ENCODE measurements at regions not wholly inside any gene's neighbourhood (a gene's known extent, or its start where the extent isn't known, plus 50 kb on each side); places are given as distances from the start of the nearest gene placed in this dataset.

DNA sequence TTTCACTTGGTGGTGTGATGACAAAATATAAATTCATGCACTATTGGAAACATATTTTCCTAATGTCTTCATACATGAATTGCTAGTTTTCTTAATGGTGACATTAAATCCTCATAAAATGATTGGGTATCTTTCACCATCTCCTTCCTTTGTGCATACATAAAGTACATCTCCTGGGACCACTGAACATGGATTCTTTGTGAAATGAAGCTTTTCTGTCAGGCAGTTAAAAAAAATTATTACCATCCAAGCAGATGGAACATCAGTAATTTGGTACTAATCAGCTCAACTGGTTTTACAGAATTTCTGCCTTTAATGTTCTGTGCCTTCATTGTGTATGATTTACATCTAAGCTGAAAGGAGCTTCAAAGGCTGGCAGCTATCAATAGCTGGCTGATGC, 891.7 kb upstream of the SLC10A2 start:
- H3K27ac ChIP-seq (ENCODE audit: insufficient read depth, low read length), result no peak overlapping the region
- H3K9ac ChIP-seq (ENCODE audit: low read depth, low read length), result no peak overlapping the region
- POLR2A ChIA-PET (ENCODE audit: unreplicated experiment), result no interaction called here
- no peak for DNase-seq
- no peak overlapping the region for H4K8ac ChIP-seq (ENCODE audit: low read depth in 2 of 2, low read length in 2 of 2)
- H2BK5ac ChIP-seq (ENCODE audit: low read depth, low read length, poor library complexity, severe bottlenecking), result no peak overlapping the region
- intact Hi-C loops (cut with micrococcal nuclease) (no loop called here), dilution Hi-C loops (cut with HindIII; ENCODE audit: low sequenced_read_pairs, unreplicated experiment) (no loop called here), in situ Hi-C loops (cut with MboI; ENCODE audit: low sequenced_read_pairs) (no loop called here)
- no peak overlapping the region for H2AK5ac ChIP-seq (ENCODE audit: low read depth, low read length)
- H2AK9ac ChIP-seq (replicated peaks; ENCODE audit: low read depth, low read length, poor library complexity), result no peak overlapping the region
- H4K91ac ChIP-seq (ENCODE audit: insufficient read depth, low read depth, low read length), result no peak overlapping the region
- no peaks in the 10 kb centered on the region for H3K36me3 ChIP-seq (ENCODE audit: control insufficient read depth, insufficient read depth, low read length)
- H2BK15ac ChIP-seq (ENCODE audit: low read depth, low read length), result no peak overlapping the region
- no peaks in the 10 kb centered on the region for H4K20me1 ChIP-seq (ENCODE audit: insufficient read depth, low read length)
- no peaks in the 10 kb centered on the region for H3K4me1 ChIP-seq (ENCODE audit: control insufficient read depth, insufficient read depth, low read length)
- ATAC-seq (ENCODE audit: low read depth), result no peak
- no peaks in the 10 kb centered on the region for H3K9me1 ChIP-seq (ENCODE audit: insufficient read depth, low read length)
- peaks cover 2% of the 10 kb centered on the region; the same call in 1 of the 2 replicates for H3K9me3 ChIP-seq (ENCODE audit: control insufficient read depth, insufficient read depth, low read length)
- no peak overlapping the region for H3K56ac ChIP-seq (ENCODE audit: extremely low read depth, insufficient read depth, low read length)
- H4K5ac ChIP-seq (ENCODE audit: low read depth, low read length), result no peak overlapping the region
- TF ChIP-seq SMC3 (IDR thresholded peaks at IDR 0.05; ENCODE audit: low read depth, low read length) (no peak), MAFK (IDR thresholded peaks at IDR 0.05; ENCODE audit: low read depth, low read length) (no peak), CEBPB (IDR thresholded peaks at IDR 0.05; ENCODE audit: low read depth, low read length) (no peak), MXI1 (IDR thresholded peaks at IDR 0.05; ENCODE audit: borderline replicate concordance, low read depth, low read length) (no peak), RAD21 (IDR thresholded peaks at IDR 0.05; ENCODE audit: low read length) (no peak), BHLHE40 (IDR thresholded peaks at IDR 0.05; ENCODE audit: low read depth, low read length) (no peak), CHD1 (IDR thresholded peaks at IDR 0.05; ENCODE audit: low read depth, low read length) (no peak), RCOR1 (IDR thresholded peaks at IDR 0.05; ENCODE audit: insufficient replicate concordance, low read length) (no peak), POLR2A (IDR thresholded peaks at IDR 0.05; ENCODE audit: low read depth, low read length) (no peak), RFX5 (IDR thresholded peaks at IDR 0.05; ENCODE audit: low read depth, low read length) (no peak), MAZ (IDR thresholded peaks at IDR 0.05; ENCODE audit: borderline replicate concordance, low read depth, low read length) (no peak), FOS (IDR thresholded peaks at IDR 0.05; ENCODE audit: low read depth, low read length) (no peak), NFE2L2 (IDR thresholded peaks at IDR 0.05; ENCODE audit: low read depth, low read length) (no peak)
- TF ChIP-seq, protein P1, sequence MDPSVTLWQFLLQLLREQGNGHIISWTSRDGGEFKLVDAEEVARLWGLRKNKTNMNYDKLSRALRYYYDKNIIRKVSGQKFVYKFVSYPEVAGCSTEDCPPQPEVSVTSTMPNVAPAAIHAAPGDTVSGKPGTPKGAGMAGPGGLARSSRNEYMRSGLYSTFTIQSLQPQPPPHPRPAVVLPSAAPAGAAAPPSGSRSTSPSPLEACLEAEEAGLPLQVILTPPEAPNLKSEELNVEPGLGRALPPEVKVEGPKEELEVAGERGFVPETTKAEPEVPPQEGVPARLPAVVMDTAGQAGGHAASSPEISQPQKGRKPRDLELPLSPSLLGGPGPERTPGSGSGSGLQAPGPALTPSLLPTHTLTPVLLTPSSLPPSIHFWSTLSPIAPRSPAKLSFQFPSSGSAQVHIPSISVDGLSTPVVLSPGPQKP (IDR thresholded peaks at IDR 0.05; ENCODE audit: borderline replicate concordance, low read depth, low read length), result no peak
- TF ChIP-seq, protein P2, sequence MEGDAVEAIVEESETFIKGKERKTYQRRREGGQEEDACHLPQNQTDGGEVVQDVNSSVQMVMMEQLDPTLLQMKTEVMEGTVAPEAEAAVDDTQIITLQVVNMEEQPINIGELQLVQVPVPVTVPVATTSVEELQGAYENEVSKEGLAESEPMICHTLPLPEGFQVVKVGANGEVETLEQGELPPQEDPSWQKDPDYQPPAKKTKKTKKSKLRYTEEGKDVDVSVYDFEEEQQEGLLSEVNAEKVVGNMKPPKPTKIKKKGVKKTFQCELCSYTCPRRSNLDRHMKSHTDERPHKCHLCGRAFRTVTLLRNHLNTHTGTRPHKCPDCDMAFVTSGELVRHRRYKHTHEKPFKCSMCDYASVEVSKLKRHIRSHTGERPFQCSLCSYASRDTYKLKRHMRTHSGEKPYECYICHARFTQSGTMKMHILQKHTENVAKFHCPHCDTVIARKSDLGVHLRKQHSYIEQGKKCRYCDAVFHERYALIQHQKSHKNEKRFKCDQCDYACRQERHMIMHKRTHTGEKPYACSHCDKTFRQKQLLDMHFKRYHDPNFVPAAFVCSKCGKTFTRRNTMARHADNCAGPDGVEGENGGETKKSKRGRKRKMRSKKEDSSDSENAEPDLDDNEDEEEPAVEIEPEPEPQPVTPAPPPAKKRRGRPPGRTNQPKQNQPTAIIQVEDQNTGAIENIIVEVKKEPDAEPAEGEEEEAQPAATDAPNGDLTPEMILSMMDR (conservative IDR thresholded peaks at IDR 0.05; ENCODE audit: low read depth, low read length), result no peak
- TF ChIP-seq, protein P3, sequence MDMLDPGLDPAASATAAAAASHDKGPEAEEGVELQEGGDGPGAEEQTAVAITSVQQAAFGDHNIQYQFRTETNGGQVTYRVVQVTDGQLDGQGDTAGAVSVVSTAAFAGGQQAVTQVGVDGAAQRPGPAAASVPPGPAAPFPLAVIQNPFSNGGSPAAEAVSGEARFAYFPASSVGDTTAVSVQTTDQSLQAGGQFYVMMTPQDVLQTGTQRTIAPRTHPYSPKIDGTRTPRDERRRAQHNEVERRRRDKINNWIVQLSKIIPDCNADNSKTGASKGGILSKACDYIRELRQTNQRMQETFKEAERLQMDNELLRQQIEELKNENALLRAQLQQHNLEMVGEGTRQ (IDR thresholded peaks at IDR 0.05; ENCODE audit: low read depth, low read length), result no peak
- H3K27me3 ChIP-seq (ENCODE audit: control insufficient read depth, insufficient read depth, low read length), result no peaks in the 10 kb centered on the region
- H3K14ac ChIP-seq (replicated peaks; ENCODE audit: low read depth, low read length), result no peak overlapping the region
- H3K4me3 ChIP-seq (ENCODE audit: insufficient read depth, low read depth, low read length), result no peak overlapping the region
- no TSS peak for BruUV-seq (replicated peaks)
- H2AFZ ChIP-seq (replicated peaks; ENCODE audit: low read length, poor library complexity), result no peak overlapping the region
- CTCF ChIA-PET, result no interaction called here
- H3K79me1 ChIP-seq (ENCODE audit: low read depth in 1 of 2, low read length in 2 of 2), result no peaks in the 10 kb centered on the region
- no peak overlapping the region for H2BK120ac ChIP-seq (ENCODE audit: low read depth, low read length)
- no peak overlapping the region for H3K4ac ChIP-seq (ENCODE audit: low read depth, low read length)
- no peak overlapping the region for H3K4me2 ChIP-seq (ENCODE audit: low read depth, low read length)
- H3K18ac ChIP-seq (ENCODE audit: low read depth, low read length), result no peak overlapping the region
- H2BK20ac ChIP-seq (ENCODE audit: low read depth, low read length), result no peak overlapping the region
- no peak overlapping the region for H3K23ac ChIP-seq (ENCODE audit: low read depth, low read length)

Data from IMR-90 (cell line).